Stimulated activated CD8-positive, alpha-beta memory T cell treated with anti-CD3 and anti-CD28 coated beads, Interleukin-12 subunit alpha, Interleukin-12 subunit beta, amount 100 ng/mL, for 1 hour (primary cell): ENCODE measurements at regions not wholly inside any gene's neighbourhood (a gene's known extent, or its start where the extent isn't known, plus 50 kb on each side); places are given as distances from the start of the nearest gene placed in this dataset.
"Not testable (repeated sequence)": the region's sequence is repeated elsewhere in the genome, so short reads cannot be mapped to it uniquely, and the experiment has no call there.

Source experiments
- DNase-seq: peaks from one replicate; pipeline ENCODE4 v3.0.0-alpha.2; 2020; ENCODE audit warnings: low read depth

DNA sequence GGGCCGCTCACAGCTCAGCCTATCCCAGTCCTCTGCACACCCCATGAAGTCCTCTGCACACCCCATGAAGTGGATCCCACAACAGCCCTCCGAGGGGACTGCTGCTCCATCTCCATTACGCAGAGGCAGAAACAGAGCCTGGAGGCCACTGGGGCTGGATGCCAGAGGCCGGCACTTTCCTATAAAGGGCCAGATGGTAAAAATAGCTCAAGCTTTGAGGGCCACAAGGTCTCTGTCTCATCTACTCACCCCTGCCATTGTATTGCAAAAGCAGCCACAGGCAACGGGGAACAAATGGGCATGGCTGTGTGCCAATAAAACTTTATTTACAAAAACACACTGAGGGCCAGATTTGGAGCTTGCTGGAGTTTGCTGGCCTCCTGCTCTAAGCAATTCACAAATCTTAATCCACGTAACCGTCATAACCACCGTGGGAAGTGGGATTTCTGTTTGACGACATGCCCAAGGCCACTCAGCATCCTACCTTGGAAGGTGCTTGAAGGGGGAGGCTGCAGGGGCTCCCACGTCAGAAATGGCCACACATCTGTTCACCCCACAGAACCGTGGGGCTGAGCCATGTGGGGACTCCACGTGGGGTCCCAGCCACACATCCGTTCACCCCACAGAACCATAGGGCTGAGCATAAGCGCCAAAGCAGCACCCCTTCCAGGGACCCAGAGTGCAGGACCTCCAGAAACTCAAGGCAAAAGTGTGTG lies 92.0 kb downstream of the NCOR2 start:
- no peak for DNase-seq

DNA sequence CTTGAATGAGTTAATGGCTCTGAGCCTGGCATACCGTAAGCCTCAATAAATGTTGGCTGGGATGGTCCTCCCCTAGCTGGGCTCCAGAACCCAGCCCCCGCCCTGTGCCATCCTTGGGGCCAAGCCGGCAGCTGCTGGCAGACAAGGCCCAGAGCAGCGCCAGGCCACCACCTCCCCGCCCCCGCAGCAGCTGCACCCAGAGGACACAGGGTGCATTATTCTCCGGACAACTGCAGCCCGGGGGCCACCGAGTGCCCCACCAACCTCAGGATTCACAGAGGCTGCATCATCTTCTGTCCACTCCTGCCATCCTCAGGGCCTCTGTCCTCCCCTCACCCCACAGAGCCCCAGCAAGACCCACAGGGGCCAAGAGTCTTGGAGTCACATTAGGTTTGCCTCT lies 92.7 kb downstream of the NCOR2 start:
- DNase-seq = no peak

DNA sequence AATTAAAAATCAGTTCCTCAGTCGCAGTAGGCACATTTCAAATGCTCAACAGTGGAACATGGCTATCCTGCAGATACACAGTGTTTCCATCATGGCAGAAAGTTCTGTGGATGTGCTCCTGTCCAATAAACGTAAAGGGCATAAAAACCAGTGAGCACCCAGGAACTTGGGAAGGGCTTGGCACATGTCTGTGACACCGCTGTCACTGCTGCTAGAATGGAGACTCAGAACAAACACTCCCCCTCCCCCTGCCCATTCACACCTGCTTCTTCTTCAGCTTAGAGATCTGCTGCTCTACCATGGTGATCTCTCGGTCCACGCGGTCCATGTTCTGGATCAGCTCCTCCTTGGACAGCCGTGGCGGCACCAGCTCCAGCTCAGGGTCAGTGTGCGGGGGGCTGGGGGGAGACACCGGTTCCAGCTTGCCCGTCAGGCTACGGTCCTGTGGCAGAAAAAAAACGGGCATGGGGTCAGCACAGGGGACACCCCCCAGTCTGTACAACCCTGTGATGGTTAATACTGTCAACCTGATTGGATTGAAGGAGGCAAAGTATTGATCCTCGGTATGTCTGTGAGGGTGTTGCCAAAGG lies 94.6 kb downstream of the NCOR2 start:
- no peak for DNase-seq

DNA sequence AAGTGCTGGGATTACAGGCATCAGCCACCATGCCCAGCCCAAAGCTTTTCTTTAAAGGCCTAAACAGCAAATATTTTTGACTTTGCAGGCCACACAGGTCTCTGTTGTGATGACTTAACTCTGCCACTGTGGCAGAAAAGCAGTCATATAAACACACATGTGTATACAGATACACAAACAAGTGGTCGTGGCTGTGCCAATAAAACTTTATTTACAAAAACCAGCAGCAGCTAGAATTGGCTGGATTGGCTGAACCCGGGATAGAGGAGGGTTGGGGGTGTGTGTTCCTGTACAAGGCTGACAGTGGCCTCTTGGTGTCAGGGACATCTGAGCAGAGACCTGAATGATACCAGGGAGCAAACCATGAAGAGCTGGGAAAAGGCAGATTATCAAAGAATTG lies 95.6 kb downstream of the NCOR2 start:
- no peak for DNase-seq

DNA sequence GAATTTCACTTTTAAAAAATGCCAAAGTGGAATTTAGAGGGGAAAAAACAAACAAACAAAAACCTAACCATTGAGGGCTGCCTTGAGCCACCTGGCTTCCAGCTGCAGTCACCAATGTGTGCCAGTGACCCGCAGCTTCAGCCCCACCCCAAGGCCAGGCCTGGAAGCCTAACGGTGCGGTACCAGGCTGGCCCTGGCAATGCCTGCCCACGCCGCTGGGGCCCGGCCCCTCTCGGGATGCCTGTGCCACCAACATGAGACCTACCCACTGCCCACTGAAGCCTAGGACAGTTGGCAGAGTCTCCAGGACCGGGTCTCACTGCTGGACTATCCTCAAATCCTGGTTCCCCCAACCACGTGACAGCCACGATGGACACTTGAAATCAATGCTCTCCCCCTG lies 96.6 kb downstream of the NCOR2 start:
- DNase-seq = no peak

DNA sequence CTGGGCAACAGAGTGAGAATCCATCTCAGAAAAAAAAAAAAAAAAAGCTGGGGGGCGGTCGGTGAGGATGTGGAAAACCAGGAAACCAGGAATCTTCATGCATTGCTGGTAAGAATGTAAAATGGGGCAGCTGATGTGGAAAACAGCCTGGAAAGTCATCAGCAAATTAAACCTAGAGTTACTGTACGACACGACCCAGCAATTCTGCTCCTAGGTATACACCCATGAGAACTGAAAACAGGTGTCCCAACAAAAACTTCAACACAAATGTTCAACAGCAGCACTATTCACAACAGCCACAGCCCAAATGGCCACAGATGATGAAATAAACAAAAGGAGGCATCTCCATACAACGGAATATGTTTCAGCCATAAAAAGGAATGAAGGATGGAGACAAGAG lies 97.3 kb downstream of the NCOR2 start:
- DNase-seq = no peak

DNA sequence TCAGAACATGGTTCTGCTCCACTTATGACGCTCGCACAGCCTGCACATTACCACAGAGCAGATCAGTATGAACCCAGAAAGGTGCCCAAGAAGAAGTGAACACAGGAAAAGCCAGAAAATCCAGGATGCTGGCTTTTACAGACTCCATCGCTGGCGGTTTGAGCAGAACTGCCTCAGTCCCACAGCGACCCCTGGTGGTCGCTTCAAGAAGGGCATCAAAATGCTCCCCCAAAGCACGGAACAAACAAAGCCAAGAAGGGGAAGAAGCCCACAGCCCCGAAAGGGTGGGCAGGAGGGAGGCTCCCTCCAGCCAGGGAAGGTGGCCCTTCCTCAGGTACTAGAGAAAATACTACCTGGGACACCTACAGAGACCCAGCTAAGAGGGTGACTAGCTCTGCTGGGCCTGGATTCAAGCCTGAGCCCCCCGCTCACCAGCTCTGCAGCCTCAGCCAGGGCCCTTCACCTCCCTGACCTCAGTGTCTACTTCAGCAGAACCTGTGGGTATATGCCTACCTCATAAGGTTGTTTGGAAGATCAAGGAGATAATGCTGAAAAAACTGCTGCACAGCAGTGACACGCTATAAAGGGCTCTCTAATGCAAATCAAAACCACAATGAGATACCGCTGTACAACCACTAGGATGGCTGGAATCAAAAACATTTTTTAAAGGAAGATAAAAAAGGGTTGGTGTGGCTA lies 98.1 kb downstream of the NCOR2 start:
- DNase-seq = no peak

DNA sequence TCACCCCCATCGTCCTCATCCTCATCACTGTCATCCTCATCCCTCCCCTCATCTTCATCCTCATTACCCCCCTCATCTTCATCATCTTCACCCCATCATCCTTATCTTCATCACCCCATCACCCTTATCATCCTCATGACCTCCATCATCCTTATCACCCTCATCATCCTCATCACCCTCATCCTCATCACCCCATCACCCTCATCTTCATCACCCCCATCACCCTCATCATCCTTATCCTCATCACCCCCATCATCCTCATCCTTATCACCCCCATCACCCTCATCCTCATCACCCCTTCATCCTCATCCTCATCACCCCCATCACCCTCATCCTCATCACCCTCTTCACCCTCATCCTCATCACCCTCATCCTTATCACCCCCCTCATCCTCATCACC lies 99.9 kb downstream of the NCOR2 start:
- DNase-seq = not testable (repeated sequence)

DNA sequence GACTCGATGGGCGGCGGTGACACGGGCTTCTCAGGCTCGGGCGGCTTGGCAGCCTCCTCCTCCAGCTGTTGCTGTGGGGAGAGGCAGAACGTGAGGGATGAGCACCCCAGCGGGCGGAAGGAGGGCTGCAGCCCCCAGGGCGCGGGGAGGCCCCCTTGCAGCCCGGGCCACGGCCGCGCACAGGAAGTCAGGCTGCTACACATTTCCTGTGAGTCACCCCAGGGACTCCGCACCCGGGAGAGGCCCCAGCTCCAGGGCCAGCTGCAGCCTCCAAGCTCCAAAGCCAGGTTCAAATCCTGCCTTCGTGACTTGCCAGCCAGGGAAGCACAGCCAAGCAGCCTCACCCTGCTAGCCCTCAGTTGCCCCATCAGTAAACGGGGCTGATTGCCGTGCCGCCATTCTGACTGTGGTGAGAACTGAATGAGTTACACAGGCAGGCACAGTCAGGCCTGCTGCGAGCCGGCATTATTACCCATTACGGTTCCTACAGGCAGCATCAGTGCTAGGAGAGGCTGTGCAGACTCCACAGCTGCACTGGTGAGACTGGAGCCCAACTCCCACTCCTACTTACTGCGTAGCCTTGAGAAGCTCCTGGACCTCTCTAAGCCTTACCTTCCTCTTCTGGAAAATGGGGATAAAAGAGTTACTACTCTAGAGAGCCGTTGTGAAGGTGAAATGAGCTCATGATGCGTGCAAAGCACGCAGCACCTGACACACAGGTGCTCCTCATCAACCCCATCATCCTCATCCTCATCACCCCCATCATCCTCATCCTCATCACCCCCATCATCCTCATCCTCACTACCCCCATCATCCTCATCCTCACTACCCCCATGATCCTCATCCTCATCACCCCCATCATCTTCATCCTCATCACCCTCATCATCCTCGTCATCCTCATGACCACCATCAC lies 100.9 kb downstream of the NCOR2 start:
- DNase-seq = peak; percentile 79

DNA sequence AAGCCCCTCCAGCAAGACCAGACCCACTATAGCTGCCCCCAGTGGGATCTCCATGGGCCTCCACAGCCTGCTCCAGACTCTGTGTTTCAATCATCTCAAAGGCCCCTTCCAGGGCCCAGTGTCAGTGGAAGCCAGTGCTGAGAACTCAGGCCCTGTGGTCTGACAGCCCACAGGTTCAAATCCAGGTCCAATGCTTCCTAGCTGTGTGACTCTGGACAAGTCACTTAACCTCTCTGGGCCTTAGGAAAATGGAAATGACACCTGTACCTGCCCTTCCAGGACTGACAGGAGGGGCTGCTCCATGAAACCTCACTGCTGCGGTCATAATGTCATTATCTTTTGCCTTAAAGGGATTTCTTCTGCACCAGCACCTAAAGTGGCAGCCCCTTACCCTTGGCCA lies 101.9 kb downstream of the NCOR2 start:
- no peak for DNase-seq

DNA sequence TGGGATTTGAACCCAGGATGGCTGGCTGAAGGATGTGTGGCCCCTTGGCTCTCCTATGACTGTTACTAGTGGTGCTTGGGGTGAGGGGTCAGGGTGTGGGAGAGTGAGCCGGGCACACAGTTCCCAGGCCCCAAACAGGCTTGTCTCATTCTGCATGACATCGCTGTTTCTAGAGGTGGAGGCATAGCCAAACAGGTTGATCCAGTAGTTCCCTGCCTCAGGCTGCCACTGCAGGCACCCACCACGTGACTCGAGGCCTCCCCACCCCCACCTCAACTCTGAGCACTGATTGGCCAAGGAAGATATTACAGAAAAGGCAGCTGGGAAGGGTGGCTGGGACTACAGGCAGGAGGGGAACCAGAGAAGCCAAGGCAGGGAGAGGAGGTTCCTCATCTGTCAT lies 102.6 kb downstream of the NCOR2 start:
- DNase-seq = no peak

DNA sequence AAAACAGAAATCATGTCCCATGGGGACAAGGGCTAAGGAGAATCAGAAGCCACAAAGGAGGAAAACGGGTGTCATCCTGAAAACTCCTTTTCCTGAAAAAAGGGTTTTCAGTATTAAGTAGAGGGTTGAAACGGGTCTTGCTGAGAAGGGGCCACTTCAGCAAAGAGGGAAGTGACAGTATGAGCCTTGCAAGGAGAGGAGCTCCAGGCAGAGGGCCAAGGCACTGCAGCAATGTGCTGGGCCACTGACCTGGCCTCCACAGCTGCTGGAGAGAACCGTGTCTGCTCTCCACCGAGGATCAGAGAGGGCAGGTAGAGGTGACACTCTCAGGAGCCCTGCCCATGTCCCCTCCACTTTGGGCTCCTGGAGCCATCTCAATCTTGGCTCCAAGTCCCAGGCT lies 103.3 kb downstream of the NCOR2 start:
- no peak for DNase-seq

DNA sequence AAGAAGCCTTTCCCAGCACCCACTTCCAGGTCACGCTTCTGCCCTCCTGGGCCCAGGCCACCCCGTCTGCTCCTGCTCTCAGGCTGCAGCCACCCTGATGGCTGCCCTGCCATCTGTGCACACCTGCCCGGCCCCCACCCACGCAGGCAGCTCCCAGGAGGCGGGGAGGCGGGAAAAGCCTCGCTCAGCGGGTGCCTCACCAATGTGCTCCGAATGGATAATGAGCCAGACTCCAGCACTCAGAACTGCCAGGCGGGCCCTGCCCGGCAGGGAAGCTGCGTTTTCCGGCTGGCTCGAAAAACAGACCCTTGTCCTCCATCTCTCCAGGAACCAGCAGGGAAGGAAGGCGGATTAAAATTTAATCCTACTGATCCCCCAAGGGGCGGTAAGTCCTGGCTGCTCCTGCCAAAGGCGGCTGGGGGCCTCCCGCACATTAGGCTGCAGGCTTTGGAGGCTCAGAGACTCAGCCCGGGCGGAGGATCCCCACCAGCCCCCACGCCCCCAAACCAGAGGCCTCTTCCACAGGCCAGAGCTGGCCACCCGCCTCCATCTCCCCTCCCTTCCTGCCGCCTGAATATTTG lies 104.0 kb downstream of the NCOR2 start:
- no peak for DNase-seq

DNA sequence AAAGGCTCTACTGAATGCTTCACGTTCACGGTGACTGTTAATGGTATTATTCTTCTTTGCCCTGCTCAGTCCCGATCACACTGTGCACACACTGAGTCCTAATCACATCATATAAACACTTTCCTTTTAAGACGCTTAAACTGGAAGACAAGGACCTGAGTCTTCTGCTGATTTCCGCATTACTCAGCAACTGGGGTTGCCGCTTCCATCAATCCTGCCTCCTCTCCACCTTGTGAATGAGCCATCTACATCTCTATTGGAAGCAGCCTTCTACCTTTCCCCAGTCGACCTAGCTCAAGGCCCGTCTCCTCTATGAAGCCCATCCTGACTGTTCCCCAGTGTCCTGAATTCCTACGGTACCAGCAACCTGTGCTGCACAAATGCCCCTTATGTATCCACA lies 104.7 kb downstream of the NCOR2 start:
- DNase-seq = no peak

DNA sequence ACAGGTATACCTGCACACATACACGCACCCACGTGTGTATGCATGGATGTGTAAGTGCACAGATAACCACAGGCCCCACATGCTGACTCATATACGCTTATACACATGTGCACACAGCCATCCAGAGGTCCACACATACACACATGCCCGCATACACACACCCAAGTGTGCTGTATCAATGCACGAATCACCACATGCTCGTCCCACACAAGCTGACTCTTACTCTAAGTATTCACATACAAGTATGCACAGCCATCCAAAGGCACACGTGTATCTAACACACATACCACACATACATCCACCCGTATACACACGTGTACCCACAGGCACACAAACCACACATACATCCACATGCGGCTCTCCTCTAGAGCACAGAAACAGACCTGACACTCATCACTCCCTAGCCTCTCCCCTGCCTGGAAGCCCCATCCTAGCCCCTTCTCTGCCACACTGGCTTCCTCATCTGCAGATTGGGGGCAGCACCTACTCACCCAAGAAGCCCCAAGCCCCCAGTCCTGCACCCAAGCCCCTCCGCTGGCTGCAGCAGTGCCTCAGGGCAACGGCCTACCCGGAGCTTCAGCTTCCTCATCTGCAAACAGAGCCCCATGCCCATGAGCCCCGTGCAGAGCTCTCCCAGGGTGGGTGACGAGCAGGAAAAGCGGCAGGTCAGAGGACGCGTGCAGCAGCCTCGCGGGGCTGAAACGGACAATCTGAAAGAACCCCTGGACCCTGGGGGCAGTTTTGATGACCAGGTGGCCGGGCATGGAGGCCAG lies 105.4 kb downstream of the NCOR2 start:
- no peak for DNase-seq

DNA sequence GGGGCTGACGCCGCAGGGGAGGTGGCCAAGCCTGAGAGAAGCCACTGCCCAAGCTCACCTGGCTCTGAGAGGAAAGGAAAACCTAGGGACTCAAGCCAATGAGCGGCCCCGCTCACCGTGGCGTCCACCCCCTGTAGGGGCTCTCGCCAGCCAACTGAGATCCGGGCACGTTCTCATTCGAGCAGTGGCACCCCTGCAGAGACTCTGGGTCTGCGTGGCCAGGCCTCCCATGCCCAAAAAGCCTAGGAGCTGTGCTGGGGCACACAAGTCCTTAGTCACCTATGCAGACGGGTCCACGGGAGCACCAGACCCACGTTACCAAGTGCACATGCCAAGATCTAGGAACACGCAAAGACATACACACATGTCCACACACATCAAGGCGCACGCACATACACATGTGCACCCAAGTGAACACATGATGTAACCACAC lies 106.2 kb downstream of the NCOR2 start:
- DNase-seq = no peak

DNA sequence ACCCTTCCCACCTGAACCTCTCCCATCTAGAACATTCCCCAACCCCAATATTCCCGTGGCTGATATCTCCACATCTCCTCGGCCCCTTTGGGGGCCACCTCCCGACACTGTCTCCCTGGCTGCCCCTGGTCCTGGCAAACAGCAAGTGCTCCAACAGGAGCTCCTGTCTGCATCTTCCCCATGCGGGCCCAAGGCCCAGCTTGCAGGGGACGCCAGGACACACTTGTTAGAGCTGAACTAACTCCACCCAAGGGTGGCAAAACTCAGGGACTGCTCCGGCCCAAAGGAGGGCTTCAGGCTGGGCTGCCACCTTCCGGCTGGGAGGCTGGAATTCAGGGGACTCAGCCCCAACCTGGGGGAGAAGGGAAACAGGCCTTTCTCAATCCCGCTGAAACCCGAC lies 106.6 kb downstream of the NCOR2 start:
- no peak for DNase-seq

DNA sequence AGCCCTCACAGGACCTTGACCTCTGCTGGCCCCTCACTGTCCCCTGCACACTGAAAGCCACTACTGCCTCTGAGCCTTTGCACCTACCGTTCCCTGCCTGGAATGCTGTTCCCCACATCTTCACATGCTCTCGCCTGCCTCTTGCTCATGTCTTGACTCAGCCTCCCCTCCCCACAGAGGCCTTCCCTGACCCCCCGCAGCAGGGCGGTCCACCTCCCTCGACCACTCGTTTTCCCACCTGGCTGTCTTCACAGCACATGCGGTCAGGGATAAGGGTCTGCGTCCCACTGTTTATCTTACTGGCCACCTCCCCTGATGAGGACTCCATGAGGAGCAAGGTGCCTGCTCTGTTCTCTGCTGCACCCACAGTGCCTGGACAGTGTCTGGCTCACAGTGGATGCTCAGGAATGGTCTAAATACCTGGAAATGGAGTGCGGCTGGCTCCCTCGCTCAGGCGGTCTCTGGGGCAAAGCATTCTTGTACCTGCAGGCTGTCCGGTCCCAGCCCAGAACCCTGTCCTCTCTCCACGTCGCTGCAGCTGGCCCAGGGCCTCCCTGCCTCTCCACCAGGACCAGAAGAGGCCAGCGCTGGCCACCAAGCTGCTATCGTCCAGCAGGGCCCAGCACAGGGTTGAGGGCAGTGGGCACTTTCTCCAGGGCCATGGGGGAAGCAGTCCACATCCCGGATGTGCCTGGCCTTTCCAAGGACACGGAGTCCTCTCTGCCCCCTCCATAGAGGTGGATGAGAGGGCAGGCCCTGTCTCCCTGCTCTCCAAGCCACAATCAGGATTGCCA lies 107.4 kb downstream of the NCOR2 start:
- no peak for DNase-seq

DNA sequence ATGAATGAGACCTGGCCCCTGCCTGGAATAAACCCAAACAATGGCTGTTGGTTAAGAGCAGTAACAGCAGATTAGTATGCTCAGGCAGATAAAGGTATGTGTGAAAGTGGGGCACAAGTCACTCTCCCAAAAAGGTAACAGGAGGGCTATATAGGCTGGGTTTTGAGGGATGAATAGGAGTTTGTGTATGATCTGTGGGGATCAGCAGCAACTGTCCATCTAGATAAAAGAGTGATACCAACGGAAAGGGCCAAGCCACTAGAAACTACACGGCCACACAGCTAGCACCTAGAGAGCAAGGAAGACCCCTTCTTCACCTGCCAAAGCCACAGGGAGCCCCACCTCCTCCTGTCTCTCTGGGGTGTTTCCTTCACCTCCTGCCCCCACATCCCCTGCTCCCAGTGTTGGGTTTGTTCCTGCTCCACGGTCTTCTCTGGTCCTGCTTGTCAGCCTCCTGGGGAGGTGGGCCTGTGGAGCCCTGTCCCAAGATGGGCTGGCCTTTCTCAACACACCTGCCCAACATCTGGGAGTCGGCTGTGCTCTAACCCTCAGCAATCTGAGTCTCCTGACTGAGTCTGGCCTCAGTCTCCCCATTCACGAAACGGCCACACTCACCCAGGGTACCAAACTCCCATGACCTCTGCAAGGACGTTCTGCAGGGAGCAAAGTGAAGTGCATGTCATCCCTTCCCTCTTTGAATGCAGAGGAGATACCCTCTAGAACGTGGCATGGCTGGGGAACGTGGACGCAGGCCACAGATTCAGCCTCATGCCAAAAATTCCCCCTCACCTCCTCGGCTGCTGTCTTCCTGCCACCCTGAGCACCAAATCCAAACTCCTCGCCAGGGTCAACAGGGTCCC lies 108.2 kb downstream of the NCOR2 start:
- DNase-seq = no peak
